Osteocyte (in vitro differentiated cells): ENCODE measurements at regions not wholly inside any gene's neighbourhood (a gene's known extent, or its start where the extent isn't known, plus 50 kb on each side); places are given as distances from the start of the nearest gene placed in this dataset.

Experiments used
- DNase-seq: peaks from one replicate; pipeline ENCODE4 v3.0.0; 2021; ENCODE audit warnings: mixed read lengths; ENCODE audit not compliant: unreplicated experiment; ENCODE audit errors: extremely low spot score
- H3K27ac Mint-ChIP-seq: one replicate; pipeline ENCODE4 v1.8.0; 2021; ENCODE audit warnings: mild to moderate bottlenecking, mixed read lengths; ENCODE audit not compliant: unreplicated experiment
- H3K27me3 Mint-ChIP-seq: one replicate; pipeline ENCODE4 v1.8.0; 2021; ENCODE audit warnings: mixed read lengths; ENCODE audit not compliant: unreplicated experiment
- H3K36me3 Mint-ChIP-seq: one replicate; pipeline ENCODE4 v1.8.0; 2021; ENCODE audit warnings: mixed read lengths; ENCODE audit not compliant: unreplicated experiment
- H3K4me1 Mint-ChIP-seq: one replicate; pipeline ENCODE4 v1.8.0; 2021; ENCODE audit warnings: mixed read lengths; ENCODE audit not compliant: unreplicated experiment
- H3K4me3 Mint-ChIP-seq: one replicate; pipeline ENCODE4 v1.8.0; 2021; ENCODE audit warnings: mild to moderate bottlenecking, moderate library complexity, mixed read lengths; ENCODE audit not compliant: unreplicated experiment
- H3K9me3 Mint-ChIP-seq: one replicate; pipeline ENCODE4 v1.8.0; 2021; ENCODE audit warnings: mixed read lengths; ENCODE audit not compliant: unreplicated experiment
- CTCF ChIP-seq: fragments of 200-600 bp; sonication (generic); IDR thresholded peaks from 2 replicates; pipeline ENCODE4 v1.5.0; 2021; ENCODE audit warnings: antibody characterized with exemption, mild to moderate bottlenecking, moderate library complexity

GRCh38 chr5:175141421-175141820, 302.6 kb downstream of the DRD1 start:
- no peaks in the 10 kb centered on the region for H3K27me3 Mint-ChIP-seq

DNA sequence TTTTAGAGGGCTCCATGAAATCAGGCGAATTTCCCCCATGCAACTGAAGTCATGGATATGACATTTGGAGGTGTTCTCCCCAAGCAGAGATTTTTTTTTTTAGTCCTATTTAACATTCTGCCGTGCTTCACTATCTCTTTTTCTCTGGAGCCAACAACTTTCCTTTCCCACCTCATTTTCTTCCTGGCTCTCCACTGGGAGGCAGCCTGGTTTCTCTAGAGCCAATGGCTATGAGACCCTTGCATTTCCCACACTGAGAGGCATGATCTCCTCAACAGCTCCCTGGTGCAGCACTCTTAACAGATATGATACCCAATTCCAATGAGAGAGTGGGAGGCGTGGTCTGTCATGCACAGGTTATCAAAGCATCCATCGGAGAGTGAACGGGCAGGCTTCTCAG, 310.8 kb downstream of the DRD1 start:
- Mint-ChIP-seq H3K4me3 (no peak overlapping the region), H3K27ac (no peak overlapping the region), H3K9me3 (peaks cover 20% of the 10 kb centered on the region), H3K36me3 (no peaks in the 10 kb centered on the region), H3K4me1 (no peaks in the 10 kb centered on the region), H3K27me3 (no peaks in the 10 kb centered on the region)
- TF ChIP-seq CTCF = no peak
- DNase-seq = no peak

More at GRCh38 chr5:175141421-175141820, 302.6 kb downstream of the DRD1 start:
- no peak overlapping the region for H3K27ac Mint-ChIP-seq
- H3K4me1 Mint-ChIP-seq = no peaks in the 10 kb centered on the region
- TF ChIP-seq CTCF = no peak
- H3K4me3 Mint-ChIP-seq = no peak overlapping the region
- H3K9me3 Mint-ChIP-seq = peaks cover 26% of the 10 kb centered on the region
- H3K36me3 Mint-ChIP-seq = no peaks in the 10 kb centered on the region
- DNase-seq = no peak

DNA sequence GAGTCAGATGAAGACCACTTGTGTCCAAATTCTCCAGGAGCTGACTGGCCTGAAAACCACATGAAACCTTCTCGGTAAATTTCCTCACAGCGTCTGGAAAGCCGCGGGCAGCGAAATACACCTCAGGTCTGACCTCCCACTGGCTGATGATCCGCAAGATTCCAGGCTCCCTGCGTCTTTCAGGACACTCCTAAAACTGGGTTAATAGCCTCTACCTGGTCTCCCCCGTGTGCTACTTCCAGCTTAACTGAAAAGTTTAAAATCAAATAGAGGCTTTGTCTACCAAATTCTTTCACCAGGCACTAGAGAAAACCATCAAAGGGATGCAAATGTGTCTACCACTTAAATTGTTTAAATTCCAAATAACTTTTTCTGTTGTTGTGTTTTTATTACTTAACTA, 312.6 kb downstream of the DRD1 start:
- DNase-seq = no peak
- H3K27me3 Mint-ChIP-seq = no peaks in the 10 kb centered on the region
- TF ChIP-seq CTCF = no peak
- H3K9me3 Mint-ChIP-seq = peaks cover 26% of the 10 kb centered on the region
- no peak overlapping the region for H3K4me3 Mint-ChIP-seq
- H3K36me3 Mint-ChIP-seq = no peaks in the 10 kb centered on the region
- H3K27ac Mint-ChIP-seq = no peak overlapping the region
- H3K4me1 Mint-ChIP-seq = no peaks in the 10 kb centered on the region

- no peak overlapping the region for H3K4me3 Mint-ChIP-seq
- no peak for DNase-seq
- H3K27ac Mint-ChIP-seq = no peak overlapping the region
- H3K36me3 Mint-ChIP-seq = no peaks in the 10 kb centered on the region
- no peaks in the 10 kb centered on the region for H3K27me3 Mint-ChIP-seq
- no peak for TF ChIP-seq CTCF
- peaks cover 24% of the 10 kb centered on the region for H3K9me3 Mint-ChIP-seq
- H3K4me1 Mint-ChIP-seq = no peaks in the 10 kb centered on the region
Observed at GRCh38 chr5:175129619-175130018, 314.4 kb downstream of the DRD1 start.

DNA sequence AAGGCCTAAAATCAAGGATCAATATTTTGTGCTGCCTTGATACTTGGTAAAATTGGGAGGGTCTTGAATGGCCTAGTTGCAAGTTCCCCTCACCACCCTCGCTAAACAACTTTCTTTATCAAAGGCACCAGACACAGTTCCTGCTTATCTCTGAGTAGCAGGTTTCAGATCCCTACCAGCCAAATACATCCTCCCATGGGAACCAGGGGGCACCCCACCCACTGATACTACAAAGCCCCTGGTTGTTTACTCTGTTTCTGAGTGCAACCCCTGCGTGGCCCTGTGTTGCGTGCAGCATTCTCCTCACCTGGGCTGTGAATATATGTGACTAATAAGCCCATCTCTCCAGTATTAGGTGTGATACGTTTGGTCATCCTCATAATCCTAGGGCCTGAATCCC, 314.9 kb downstream of the DRD1 start:
- Mint-ChIP-seq H3K27ac (no peak overlapping the region), H3K9me3 (peaks cover 24% of the 10 kb centered on the region), H3K4me1 (no peaks in the 10 kb centered on the region), H3K27me3 (no peaks in the 10 kb centered on the region), H3K4me3 (no peak overlapping the region), H3K36me3 (no peaks in the 10 kb centered on the region)
- no peak for DNase-seq
- TF ChIP-seq CTCF = no peak
